ENCODE measurements at regions not wholly inside any gene's neighbourhood (a gene's known extent, or its start where the extent isn't known, plus 50 kb on each side); places are given as distances from the start of the nearest gene placed in this dataset.

DNA sequence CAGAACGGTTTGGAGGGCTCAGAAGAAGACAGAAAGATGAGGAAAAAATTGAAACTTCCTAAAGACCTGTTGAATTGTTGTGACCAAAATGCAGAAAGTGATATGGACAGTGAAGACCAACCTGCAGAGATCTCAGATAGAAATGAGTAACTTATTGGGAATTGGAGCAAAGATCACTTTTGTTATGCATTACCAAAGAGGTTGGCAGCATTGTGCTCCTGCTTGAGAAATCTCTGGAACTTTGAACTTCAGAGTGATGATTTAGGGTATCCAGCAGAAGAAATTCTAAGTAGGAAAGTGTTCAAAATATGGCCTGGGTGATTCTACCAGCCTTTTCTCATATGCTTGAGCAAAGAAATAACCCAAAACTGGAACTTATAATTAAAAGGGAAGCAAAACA, 136.0 kb downstream of the GJA1 start:
- H3K4me1 Mint-ChIP-seq (ENCODE audit: unreplicated experiment), result peaks cover 7% of the 10 kb centered on the region
- no peak overlapping the region for H3K27ac Mint-ChIP-seq (ENCODE audit: unreplicated experiment)
- no peaks in the 10 kb centered on the region for H3K27me3 Mint-ChIP-seq (ENCODE audit: unreplicated experiment)
- no peak for DNase-seq (ENCODE audit: extremely low spot score, unreplicated experiment)
- H3K4me3 Mint-ChIP-seq (ENCODE audit: unreplicated experiment), result no peak overlapping the region
- no peaks in the 10 kb centered on the region for H3K9me3 Mint-ChIP-seq (ENCODE audit: unreplicated experiment)
- peaks cover 2% of the 10 kb centered on the region for H3K36me3 Mint-ChIP-seq (ENCODE audit: unreplicated experiment)
- TF ChIP-seq, protein P1, sequence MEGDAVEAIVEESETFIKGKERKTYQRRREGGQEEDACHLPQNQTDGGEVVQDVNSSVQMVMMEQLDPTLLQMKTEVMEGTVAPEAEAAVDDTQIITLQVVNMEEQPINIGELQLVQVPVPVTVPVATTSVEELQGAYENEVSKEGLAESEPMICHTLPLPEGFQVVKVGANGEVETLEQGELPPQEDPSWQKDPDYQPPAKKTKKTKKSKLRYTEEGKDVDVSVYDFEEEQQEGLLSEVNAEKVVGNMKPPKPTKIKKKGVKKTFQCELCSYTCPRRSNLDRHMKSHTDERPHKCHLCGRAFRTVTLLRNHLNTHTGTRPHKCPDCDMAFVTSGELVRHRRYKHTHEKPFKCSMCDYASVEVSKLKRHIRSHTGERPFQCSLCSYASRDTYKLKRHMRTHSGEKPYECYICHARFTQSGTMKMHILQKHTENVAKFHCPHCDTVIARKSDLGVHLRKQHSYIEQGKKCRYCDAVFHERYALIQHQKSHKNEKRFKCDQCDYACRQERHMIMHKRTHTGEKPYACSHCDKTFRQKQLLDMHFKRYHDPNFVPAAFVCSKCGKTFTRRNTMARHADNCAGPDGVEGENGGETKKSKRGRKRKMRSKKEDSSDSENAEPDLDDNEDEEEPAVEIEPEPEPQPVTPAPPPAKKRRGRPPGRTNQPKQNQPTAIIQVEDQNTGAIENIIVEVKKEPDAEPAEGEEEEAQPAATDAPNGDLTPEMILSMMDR (IDR thresholded peaks at IDR 0.05), result no peak

DNA sequence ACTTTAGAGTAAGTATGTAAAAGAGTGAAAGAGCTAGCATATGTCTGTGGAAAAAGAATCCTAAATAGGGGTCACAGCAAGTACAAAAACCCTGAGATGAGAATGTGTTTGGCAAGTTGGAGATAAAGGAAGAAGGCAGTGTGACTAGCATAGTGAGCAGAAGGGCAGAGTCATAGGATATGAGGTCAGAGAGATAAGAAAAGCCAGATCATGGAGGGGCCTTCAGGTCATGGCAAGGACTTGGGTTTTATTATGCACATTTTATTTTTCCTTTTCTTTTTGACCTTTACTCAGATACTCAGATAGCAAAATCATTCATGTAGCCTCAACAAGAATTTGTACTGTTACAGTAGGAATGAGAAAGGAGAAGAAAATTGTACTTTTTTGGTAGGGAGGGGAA, 138.0 kb downstream of the GJA1 start:
- H3K36me3 Mint-ChIP-seq (ENCODE audit: unreplicated experiment), result peaks cover 2% of the 10 kb centered on the region
- no peak for DNase-seq (ENCODE audit: extremely low spot score, unreplicated experiment)
- H3K9me3 Mint-ChIP-seq (ENCODE audit: unreplicated experiment), result no peaks in the 10 kb centered on the region
- H3K27ac Mint-ChIP-seq (ENCODE audit: unreplicated experiment), result no peak overlapping the region
- no peak overlapping the region for H3K4me3 Mint-ChIP-seq (ENCODE audit: unreplicated experiment)
- H3K4me1 Mint-ChIP-seq (ENCODE audit: unreplicated experiment), result peaks cover 7% of the 10 kb centered on the region
- TF ChIP-seq, protein P1 (IDR thresholded peaks at IDR 0.05), result no peak
- H3K27me3 Mint-ChIP-seq (ENCODE audit: unreplicated experiment), result no peaks in the 10 kb centered on the region

DNA sequence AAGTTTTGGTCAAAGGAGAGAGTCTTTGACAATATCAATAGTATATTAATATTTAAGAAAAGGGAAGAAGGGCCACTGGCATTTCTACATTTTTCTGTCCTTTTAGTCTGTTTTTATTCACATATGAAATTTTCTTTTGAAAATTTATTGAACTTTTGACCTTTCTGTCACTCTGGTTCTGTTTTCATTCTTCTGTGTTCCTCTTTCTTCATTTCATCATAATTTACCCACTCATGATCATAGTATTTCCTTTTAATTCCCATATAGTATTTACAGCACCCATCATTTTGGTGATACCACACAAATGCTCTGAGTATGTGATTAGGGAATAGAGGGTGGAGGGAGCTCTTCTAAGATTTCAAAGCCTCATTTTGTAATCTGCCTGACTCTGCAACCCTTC, 142.8 kb downstream of the GJA1 start:
- Mint-ChIP-seq H3K4me1 (ENCODE audit: unreplicated experiment) (peaks cover 12% of the 10 kb centered on the region), H3K36me3 (ENCODE audit: unreplicated experiment) (no peaks in the 10 kb centered on the region), H3K4me3 (ENCODE audit: unreplicated experiment) (no peak overlapping the region), H3K9me3 (ENCODE audit: unreplicated experiment) (no peaks in the 10 kb centered on the region), H3K27me3 (ENCODE audit: unreplicated experiment) (no peaks in the 10 kb centered on the region), H3K27ac (ENCODE audit: unreplicated experiment) (no peak overlapping the region)
- TF ChIP-seq, protein P1 (IDR thresholded peaks at IDR 0.05), result no peak
- no peak for DNase-seq (ENCODE audit: extremely low spot score, unreplicated experiment)

DNA sequence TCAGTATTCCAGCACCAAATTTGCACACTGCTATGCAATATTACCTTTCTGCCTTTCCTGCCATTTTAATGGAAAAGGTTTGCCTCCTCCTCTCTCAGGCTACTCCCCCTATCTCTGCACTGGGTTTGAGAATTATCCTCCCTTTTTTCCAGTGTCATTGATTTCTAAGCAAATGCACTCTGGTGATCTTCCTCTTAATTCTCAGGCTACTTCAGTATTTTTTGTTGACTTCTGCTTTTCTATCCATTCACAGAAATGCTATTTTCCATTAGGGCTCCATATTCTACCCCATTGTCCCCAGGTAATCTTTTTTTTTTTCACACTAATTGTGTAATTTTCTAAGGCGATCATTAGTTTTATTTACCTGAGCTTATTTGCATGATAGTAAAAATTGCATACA, 144.0 kb downstream of the GJA1 start:
- Mint-ChIP-seq H3K36me3 (ENCODE audit: unreplicated experiment) (no peaks in the 10 kb centered on the region), H3K4me1 (ENCODE audit: unreplicated experiment) (peaks cover 6% of the 10 kb centered on the region), H3K27ac (ENCODE audit: unreplicated experiment) (no peak overlapping the region), H3K9me3 (ENCODE audit: unreplicated experiment) (no peaks in the 10 kb centered on the region), H3K27me3 (ENCODE audit: unreplicated experiment) (no peaks in the 10 kb centered on the region), H3K4me3 (ENCODE audit: unreplicated experiment) (no peak overlapping the region)
- TF ChIP-seq, protein P1 (IDR thresholded peaks at IDR 0.05), result no peak
- DNase-seq (ENCODE audit: extremely low spot score, unreplicated experiment), result no peak

DNA sequence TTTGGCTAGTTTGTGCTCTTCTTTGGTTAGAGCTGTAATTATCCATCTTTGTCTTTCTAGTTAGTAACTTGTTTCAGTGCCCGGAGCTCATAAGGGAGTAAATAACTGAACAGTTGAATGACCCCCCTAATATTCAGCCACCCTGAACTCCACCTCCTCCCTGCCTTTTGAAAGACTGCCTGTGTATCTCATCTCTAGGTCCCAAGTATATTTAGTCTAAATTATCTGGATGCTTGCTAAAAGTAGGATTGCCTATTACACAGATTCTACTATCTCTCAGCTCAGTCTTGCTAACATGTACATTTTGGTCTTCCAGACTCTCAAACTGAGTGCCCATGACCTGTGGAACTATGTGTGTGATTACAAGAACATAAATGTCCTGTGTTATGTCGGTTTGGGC, 145.9 kb downstream of the GJA1 start:
- no peak overlapping the region for H3K4me3 Mint-ChIP-seq (ENCODE audit: unreplicated experiment)
- H3K9me3 Mint-ChIP-seq (ENCODE audit: unreplicated experiment), result no peaks in the 10 kb centered on the region
- TF ChIP-seq, protein P1 (IDR thresholded peaks at IDR 0.05), result no peak
- no peaks in the 10 kb centered on the region for H3K27me3 Mint-ChIP-seq (ENCODE audit: unreplicated experiment)
- no peak for DNase-seq (ENCODE audit: extremely low spot score, unreplicated experiment)
- H3K27ac Mint-ChIP-seq (ENCODE audit: unreplicated experiment), result no peak overlapping the region
- H3K4me1 Mint-ChIP-seq (ENCODE audit: unreplicated experiment), result peaks cover 16% of the 10 kb centered on the region
- no peaks in the 10 kb centered on the region for H3K36me3 Mint-ChIP-seq (ENCODE audit: unreplicated experiment)
